H1 (cell line): ENCODE measurements at regions not wholly inside any gene's neighbourhood (a gene's known extent, or its start where the extent isn't known, plus 50 kb on each side); places are given as distances from the start of the nearest gene placed in this dataset.

ENCODE experiments used
- BACH1 ChIP-seq: IDR thresholded peaks from 2 replicates; pipeline ENCODE4 v1.6.1; 2012; ENCODE audit warnings: low read length, improper control_type of control experiment
- JUND ChIP-seq: IDR thresholded peaks from 2 replicates; pipeline ENCODE4 v1.6.1; 2011; ENCODE audit warnings: mild to moderate bottlenecking, improper control_type of control experiment, low read length
- RAD21 ChIP-seq, 2 experiments: IDR thresholded peaks in 1 of 2; conservative IDR thresholded peaks in 1 of 2; 2 replicates each; pipeline ENCODE4 v1.6.1; 2011; ENCODE audit warnings: low read depth in 2 of 2, low read length in 2 of 2, improper control_type of control experiment in 1 of 2, inconsistent platforms in 1 of 2, mild to moderate bottlenecking in 1 of 2, moderate library complexity in 1 of 2
- TAF1 ChIP-seq: IDR thresholded peaks from 2 replicates; pipeline ENCODE4 v1.6.1; 2011; ENCODE audit warnings: mild to moderate bottlenecking, low read depth, low read length
- TCF12 ChIP-seq: IDR thresholded peaks from 2 replicates; pipeline ENCODE4 v1.6.1; 2011; ENCODE audit warnings: low read depth, mild to moderate bottlenecking, low read length
- TF ChIP-seq, protein P1 (sequence below): fragments of 300-600 bp; sonication (generic); IDR thresholded peaks from 2 replicates; pipeline ENCODE4 v1.7.1; 2012; ENCODE audit warnings: low read length, moderate library complexity, mild to moderate bottlenecking, inconsistent platforms; ENCODE audit not compliant: insufficient replicate concordance
- TF ChIP-seq, protein P2 (sequence below), 3 experiments: IDR thresholded peaks; 1 replicate in 2 of 3; 2 replicates in 1 of 3; pipeline versions ENCODE4 v1.5.1 to v1.6.1; 2011; ENCODE audit warnings: low read length in 3 of 3, mild to moderate bottlenecking in 3 of 3, inconsistent platforms in 2 of 3, low read depth in 1 of 3, moderate library complexity in 1 of 3; ENCODE audit not compliant: insufficient read depth in 1 of 3; ENCODE audit errors: control extremely low read depth in 1 of 3

DNA sequence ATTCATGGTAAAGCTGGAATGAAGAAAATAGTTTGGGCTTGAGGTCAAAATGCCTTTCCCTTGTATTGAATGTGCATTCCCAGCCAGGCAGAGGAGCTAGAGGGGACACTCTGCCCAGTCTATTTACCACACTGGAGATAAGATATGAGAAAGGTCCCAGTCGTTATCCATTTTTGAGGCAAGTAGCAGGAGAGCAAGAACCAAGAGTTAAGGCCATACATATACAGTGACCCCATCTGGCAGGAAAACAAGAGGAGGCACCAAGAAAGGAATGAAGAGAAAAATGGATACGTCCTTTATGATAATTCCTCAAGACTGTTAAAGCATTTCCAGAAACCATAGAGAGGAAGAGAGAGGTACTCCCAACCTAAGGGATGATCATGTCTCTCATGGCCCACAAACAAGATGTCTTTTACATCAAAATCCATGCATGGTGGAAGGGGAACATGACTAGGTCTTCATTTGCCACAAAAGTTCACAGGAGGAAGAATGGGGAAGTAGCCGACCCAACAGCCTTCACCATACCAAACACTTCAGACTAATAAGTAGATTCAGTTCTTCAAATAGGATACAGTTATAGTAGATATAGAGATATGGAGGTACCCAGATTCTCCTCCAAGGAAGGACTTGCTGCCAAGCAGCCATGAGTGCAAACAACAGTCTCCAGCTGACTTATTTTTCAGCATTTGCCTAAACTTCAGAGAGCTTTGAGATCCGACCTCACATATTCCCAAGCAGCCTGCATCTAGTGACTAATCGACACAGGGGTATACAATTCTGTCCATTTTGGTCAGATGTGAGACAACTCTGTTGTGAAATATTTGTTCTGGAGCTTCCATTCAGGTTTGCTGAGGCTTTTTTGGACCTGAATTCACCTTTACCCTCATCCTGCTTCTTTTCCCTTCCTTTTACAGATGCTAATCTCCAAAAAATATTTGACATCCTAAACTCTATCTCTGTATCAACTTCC is 61.1 kb upstream of the CCDC71L start (continued):
- TF ChIP-seq, protein P1, sequence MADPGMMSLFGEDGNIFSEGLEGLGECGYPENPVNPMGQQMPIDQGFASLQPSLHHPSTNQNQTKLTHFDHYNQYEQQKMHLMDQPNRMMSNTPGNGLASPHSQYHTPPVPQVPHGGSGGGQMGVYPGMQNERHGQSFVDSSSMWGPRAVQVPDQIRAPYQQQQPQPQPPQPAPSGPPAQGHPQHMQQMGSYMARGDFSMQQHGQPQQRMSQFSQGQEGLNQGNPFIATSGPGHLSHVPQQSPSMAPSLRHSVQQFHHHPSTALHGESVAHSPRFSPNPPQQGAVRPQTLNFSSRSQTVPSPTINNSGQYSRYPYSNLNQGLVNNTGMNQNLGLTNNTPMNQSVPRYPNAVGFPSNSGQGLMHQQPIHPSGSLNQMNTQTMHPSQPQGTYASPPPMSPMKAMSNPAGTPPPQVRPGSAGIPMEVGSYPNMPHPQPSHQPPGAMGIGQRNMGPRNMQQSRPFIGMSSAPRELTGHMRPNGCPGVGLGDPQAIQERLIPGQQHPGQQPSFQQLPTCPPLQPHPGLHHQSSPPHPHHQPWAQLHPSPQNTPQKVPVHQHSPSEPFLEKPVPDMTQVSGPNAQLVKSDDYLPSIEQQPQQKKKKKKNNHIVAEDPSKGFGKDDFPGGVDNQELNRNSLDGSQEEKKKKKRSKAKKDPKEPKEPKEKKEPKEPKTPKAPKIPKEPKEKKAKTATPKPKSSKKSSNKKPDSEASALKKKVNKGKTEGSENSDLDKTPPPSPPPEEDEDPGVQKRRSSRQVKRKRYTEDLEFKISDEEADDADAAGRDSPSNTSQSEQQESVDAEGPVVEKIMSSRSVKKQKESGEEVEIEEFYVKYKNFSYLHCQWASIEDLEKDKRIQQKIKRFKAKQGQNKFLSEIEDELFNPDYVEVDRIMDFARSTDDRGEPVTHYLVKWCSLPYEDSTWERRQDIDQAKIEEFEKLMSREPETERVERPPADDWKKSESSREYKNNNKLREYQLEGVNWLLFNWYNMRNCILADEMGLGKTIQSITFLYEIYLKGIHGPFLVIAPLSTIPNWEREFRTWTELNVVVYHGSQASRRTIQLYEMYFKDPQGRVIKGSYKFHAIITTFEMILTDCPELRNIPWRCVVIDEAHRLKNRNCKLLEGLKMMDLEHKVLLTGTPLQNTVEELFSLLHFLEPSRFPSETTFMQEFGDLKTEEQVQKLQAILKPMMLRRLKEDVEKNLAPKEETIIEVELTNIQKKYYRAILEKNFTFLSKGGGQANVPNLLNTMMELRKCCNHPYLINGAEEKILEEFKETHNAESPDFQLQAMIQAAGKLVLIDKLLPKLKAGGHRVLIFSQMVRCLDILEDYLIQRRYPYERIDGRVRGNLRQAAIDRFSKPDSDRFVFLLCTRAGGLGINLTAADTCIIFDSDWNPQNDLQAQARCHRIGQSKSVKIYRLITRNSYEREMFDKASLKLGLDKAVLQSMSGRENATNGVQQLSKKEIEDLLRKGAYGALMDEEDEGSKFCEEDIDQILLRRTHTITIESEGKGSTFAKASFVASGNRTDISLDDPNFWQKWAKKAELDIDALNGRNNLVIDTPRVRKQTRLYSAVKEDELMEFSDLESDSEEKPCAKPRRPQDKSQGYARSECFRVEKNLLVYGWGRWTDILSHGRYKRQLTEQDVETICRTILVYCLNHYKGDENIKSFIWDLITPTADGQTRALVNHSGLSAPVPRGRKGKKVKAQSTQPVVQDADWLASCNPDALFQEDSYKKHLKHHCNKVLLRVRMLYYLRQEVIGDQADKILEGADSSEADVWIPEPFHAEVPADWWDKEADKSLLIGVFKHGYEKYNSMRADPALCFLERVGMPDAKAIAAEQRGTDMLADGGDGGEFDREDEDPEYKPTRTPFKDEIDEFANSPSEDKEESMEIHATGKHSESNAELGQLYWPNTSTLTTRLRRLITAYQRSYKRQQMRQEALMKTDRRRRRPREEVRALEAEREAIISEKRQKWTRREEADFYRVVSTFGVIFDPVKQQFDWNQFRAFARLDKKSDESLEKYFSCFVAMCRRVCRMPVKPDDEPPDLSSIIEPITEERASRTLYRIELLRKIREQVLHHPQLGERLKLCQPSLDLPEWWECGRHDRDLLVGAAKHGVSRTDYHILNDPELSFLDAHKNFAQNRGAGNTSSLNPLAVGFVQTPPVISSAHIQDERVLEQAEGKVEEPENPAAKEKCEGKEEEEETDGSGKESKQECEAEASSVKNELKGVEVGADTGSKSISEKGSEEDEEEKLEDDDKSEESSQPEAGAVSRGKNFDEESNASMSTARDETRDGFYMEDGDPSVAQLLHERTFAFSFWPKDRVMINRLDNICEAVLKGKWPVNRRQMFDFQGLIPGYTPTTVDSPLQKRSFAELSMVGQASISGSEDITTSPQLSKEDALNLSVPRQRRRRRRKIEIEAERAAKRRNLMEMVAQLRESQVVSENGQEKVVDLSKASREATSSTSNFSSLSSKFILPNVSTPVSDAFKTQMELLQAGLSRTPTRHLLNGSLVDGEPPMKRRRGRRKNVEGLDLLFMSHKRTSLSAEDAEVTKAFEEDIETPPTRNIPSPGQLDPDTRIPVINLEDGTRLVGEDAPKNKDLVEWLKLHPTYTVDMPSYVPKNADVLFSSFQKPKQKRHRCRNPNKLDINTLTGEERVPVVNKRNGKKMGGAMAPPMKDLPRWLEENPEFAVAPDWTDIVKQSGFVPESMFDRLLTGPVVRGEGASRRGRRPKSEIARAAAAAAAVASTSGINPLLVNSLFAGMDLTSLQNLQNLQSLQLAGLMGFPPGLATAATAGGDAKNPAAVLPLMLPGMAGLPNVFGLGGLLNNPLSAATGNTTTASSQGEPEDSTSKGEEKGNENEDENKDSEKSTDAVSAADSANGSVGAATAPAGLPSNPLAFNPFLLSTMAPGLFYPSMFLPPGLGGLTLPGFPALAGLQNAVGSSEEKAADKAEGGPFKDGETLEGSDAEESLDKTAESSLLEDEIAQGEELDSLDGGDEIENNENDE: no peak
- TF ChIP-seq RAD21 (IDR thresholded peaks at IDR 0.05 in 1 of 2, conservative IDR thresholded peaks at IDR 0.05 in 1 of 2; ENCODE audit: low read depth in 2 of 2, low read length in 2 of 2) (no peak), TCF12 (no peak), JUND (no peak), TAF1 (no peak), BACH1 (no peak)
- TF ChIP-seq, protein P2, sequence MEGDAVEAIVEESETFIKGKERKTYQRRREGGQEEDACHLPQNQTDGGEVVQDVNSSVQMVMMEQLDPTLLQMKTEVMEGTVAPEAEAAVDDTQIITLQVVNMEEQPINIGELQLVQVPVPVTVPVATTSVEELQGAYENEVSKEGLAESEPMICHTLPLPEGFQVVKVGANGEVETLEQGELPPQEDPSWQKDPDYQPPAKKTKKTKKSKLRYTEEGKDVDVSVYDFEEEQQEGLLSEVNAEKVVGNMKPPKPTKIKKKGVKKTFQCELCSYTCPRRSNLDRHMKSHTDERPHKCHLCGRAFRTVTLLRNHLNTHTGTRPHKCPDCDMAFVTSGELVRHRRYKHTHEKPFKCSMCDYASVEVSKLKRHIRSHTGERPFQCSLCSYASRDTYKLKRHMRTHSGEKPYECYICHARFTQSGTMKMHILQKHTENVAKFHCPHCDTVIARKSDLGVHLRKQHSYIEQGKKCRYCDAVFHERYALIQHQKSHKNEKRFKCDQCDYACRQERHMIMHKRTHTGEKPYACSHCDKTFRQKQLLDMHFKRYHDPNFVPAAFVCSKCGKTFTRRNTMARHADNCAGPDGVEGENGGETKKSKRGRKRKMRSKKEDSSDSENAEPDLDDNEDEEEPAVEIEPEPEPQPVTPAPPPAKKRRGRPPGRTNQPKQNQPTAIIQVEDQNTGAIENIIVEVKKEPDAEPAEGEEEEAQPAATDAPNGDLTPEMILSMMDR (IDR thresholded peaks at IDR 0.05; ENCODE audit: control extremely low read depth in 1 of 3, insufficient read depth in 1 of 3, low read depth in 1 of 3, low read length in 3 of 3): no peak
- TF ChIP-seq, all 59 proteins: peak for 0
